K562 (cell line): ENCODE measurements at regions not wholly inside any gene's neighbourhood (a gene's known extent, or its start where the extent isn't known, plus 50 kb on each side); places are given as distances from the start of the nearest gene placed in this dataset.

ENCODE experiments used
- ATAC-seq: fragments of 200-7000 bp; cut with Tn5 transposase; 3 replicates; pipeline ENCODE4 v1.9.1; 2020; ENCODE audit warnings: moderate library complexity
- BruUV-seq: library from RNA; stranded (reverse); fragments of 400-500 nt; replicated peaks from 2 replicates; lab custom pipeline; 2021; lab: Mats Ljungman, UMichigan
- CTCF ChIA-PET: fragments of 300-600 bp; formaldehyde crosslinking; extraction: SDS; loops from one replicate; lab custom pipeline; 2021; ENCODE audit warnings: low intra/inter-chr PET ratio; lab: Yijun Ruan, JAX
- POLR2A ChIA-PET: fragments of 300-600, 350-650 bp; sonication (Branson Sonifier 250); formaldehyde crosslinking; extraction: SDS; loops from one replicate; lab custom pipeline; 2021; ENCODE audit warnings: antibody characterized with exemption, inconsistent platforms; lab: Yijun Ruan, JAX
- DNase-seq, 4 experiments: peaks; one replicate each; pipeline versions ENCODE4 v3.0.0 to v3.0.0-alpha.2; 2011 to 2018; ENCODE audit warnings: low spot score in 3 of 4, mixed read lengths in 3 of 4; ENCODE audit errors: extremely low read depth in 1 of 4
- FAIRE-seq: peaks from 2 replicates; lab custom pipeline; 2011; peaks lifted over from hg19 to GRCh38; lab: Jason Lieb, UNC
- H2AFZ ChIP-seq: 2 replicates; pipeline ENCODE4 v1.6.0; 2011; ENCODE audit warnings: low read depth, low read length, control low read depth, inconsistent platforms
- H3K27ac ChIP-seq: fragments of 200-600 bp; 3 replicates; pipeline ENCODE4 v1.8.0; 2011; ENCODE audit warnings: low read depth, mild to moderate bottlenecking, control low read depth, inconsistent platforms, low read length, moderate library complexity, mixed read lengths; ENCODE audit errors: extremely low read depth
- H3K27me3 ChIP-seq, 2 experiments: fragments of 300-600 bp in 1 of 2; 2 replicates in 1 of 2; 3 replicates in 1 of 2; pipeline versions ENCODE4 v1.6.0 to v1.8.0; 2011; ENCODE audit warnings: inconsistent platforms in 2 of 2, low read length in 2 of 2, mild to moderate bottlenecking in 1 of 2, mixed read lengths in 1 of 2, moderate library complexity in 1 of 2; ENCODE audit not compliant: control insufficient read depth in 2 of 2, insufficient read depth in 2 of 2
- H3K36me3 ChIP-seq: fragments of 300-600 bp; 3 replicates; pipeline ENCODE4 v1.8.0; 2011; ENCODE audit warnings: mild to moderate bottlenecking, low read length, inconsistent platforms; ENCODE audit not compliant: control insufficient read depth, insufficient read depth
- H3K4me1 ChIP-seq, 2 experiments: fragments of 200-600 bp in 1 of 2; replicated peaks in 1 of 2; 2 replicates in 1 of 2; 3 replicates in 1 of 2; pipeline versions ENCODE4 v1.5.1 to v1.8.0; 2011; ENCODE audit warnings: inconsistent platforms in 2 of 2, low read length in 2 of 2, mild to moderate bottlenecking in 1 of 2, mixed read lengths in 1 of 2, moderate library complexity in 1 of 2; ENCODE audit not compliant: control insufficient read depth in 2 of 2, insufficient read depth in 2 of 2
- H3K4me2 ChIP-seq: 2 replicates; pipeline ENCODE4 v1.6.1; 2011; ENCODE audit warnings: low read length, control low read depth, inconsistent platforms, mixed read lengths; ENCODE audit not compliant: insufficient read depth
- H3K4me3 ChIP-seq: fragments of 200-600 bp; sonication (generic), shearing (Covaris generic); 2 replicates; pipeline ENCODE4 v1.5.1; 2016; ENCODE audit warnings: control low read depth, inconsistent platforms
- H3K79me2 ChIP-seq: fragments of 200-600 bp; 3 replicates; pipeline ENCODE4 v1.8.0; 2011; ENCODE audit warnings: low read length, inconsistent platforms; ENCODE audit not compliant: control insufficient read depth, insufficient read depth
- H3K9ac ChIP-seq, 2 experiments: 2 replicates each; pipeline versions ENCODE4 v1.6.0 to v1.6.1; 2011; ENCODE audit warnings: low read depth in 2 of 2, low read length in 2 of 2, control low read depth in 1 of 2, inconsistent platforms in 1 of 2, mild to moderate bottlenecking in 1 of 2, mixed read lengths in 1 of 2; ENCODE audit not compliant: insufficient read depth in 1 of 2
- H3K9me1 ChIP-seq: one replicate; pipeline ENCODE4 v1.6.0; 2011; ENCODE audit warnings: inconsistent platforms, mild to moderate bottlenecking, low read length, moderate library complexity; ENCODE audit not compliant: control insufficient read depth, insufficient read depth
- H3K9me3 ChIP-seq: replicated peaks from 2 replicates; pipeline ENCODE4 v1.5.1; 2011; ENCODE audit warnings: low read depth, low read length, inconsistent platforms; ENCODE audit not compliant: control insufficient read depth, insufficient read depth
- H4K20me1 ChIP-seq: replicated peaks from 2 replicates; pipeline ENCODE4 v1.6.1; 2011; ENCODE audit warnings: low read length, inconsistent platforms, mixed read lengths; ENCODE audit not compliant: control insufficient read depth, insufficient read depth
- BMI1 ChIP-seq: fragments of 150-350 bp; IDR thresholded peaks from 2 replicates; pipeline ENCODE4 v1.6.1; 2014; ENCODE audit warnings: low read length
- FOS ChIP-seq: IDR thresholded peaks from 3 replicates; pipeline ENCODE4 v1.6.1; 2011; ENCODE audit not compliant: insufficient read length; ENCODE audit errors: extremely low read depth
- KDM4B ChIP-seq, 2 experiments: fragments of 450-650 bp in 1 of 2; sonication (generic) in 1 of 2; IDR thresholded peaks; 2 replicates each; pipeline ENCODE4 v1.6.1; 2016 to 2017; ENCODE audit warnings: borderline replicate concordance in 2 of 2, antibody characterized with exemption in 1 of 2, low read depth in 1 of 2, mild to moderate bottlenecking in 1 of 2
- KLF13 ChIP-seq: fragments of 450-650 bp; IDR thresholded peaks from 2 replicates; pipeline ENCODE4 v1.6.1; 2016; ENCODE audit warnings: missing genetic modification characterization, low read depth, mild to moderate bottlenecking, missing compliant biosample characterization, moderate library complexity, borderline replicate concordance
- MTA3 ChIP-seq: fragments of 450-650 bp; formaldehyde crosslinking; IDR thresholded peaks from 2 replicates; pipeline ENCODE4 v1.6.1; 2017; ENCODE audit warnings: mild to moderate bottlenecking, borderline replicate concordance
- SMARCC2 ChIP-seq: fragments of 450-650 bp; IDR thresholded peaks from 2 replicates; pipeline ENCODE4 v1.6.1; 2017; ENCODE audit warnings: antibody characterized with exemption, moderate library complexity, mild to moderate bottlenecking, low read depth
- U2AF1 ChIP-seq: fragments of 200-400 bp; formaldehyde crosslinking; optimal IDR thresholded peaks from 2 replicates; pipeline ENCODE3; 2017; ENCODE audit warnings: mild to moderate bottlenecking, low read depth, low read length, moderate library complexity
- ZNF263 ChIP-seq: sonication (generic); formaldehyde crosslinking; IDR thresholded peaks from 2 replicates; pipeline ENCODE4 v1.8.0; 2022; ENCODE audit warnings: mild to moderate bottlenecking, missing genetic modification reagents, borderline replicate concordance
- ZNF407 ChIP-seq: fragments of 450-650 bp; IDR thresholded peaks from 2 replicates; pipeline ENCODE4 v1.6.1; 2016; ENCODE audit warnings: low read depth
- ZNF57 ChIP-seq: fragments of 450-650 bp; formaldehyde crosslinking; IDR thresholded peaks from 2 replicates; pipeline ENCODE4 v1.4.0; 2020; ENCODE audit warnings: mild to moderate bottlenecking, moderate library complexity
- ZNF830 ChIP-seq: fragments of 250-450 bp; sonication (Bioruptor Pico); IDR thresholded peaks from 2 replicates; pipeline ENCODE4 v1.5.0; 2021; ENCODE audit warnings: mild to moderate bottlenecking
- WGBS: fragments of 100-300 bp; shearing (Covaris generic); methylation state at CpG from one replicate; pipeline ENCODE4 v1.1.6; 2016; ENCODE audit warnings: low coverage, mixed read lengths; ENCODE audit not compliant: insufficient coverage; ENCODE audit errors: missing lambda C conversion rate; 5-methylcytosine and 5-hydroxymethylcytosine counted together
- in situ Hi-C: fragments of 300-500 bp; cut with MboI; formaldehyde crosslinking; loops from 4 replicates; pipeline ENCODE4 v1.15.0; 2018; ENCODE audit warnings: inconsistent platforms, mixed read lengths
- intact Hi-C: fragments of 100-400 bp; cut with micrococcal nuclease; formaldehyde crosslinking; loops from 2 replicates; pipeline ENCODE4 v1.14.2; 2022

- Histone ChIP-seq H3K36me3 (no peaks in the 10 kb centered on the region), H3K27me3 (no peaks in the 10 kb centered on the region), H3K79me2 (no peaks in the 10 kb centered on the region), H4K20me1 (no peaks in the 10 kb centered on the region), H3K9me1 (no peaks in the 10 kb centered on the region), H3K9me3 (no peaks in the 10 kb centered on the region), H3K9ac (no peak overlapping the region), H3K4me3 (no peak overlapping the region), H3K4me2 (no peak overlapping the region), H3K27ac (no peak overlapping the region), H3K4me1 (peaks cover 0 to 5% of the 10 kb centered on the region in 2 experiments; a peak in 2 of 5 replicates), H2AFZ (peak overlapping the region; percentile 5; the same call in 1 of the 2 replicates)
- 76% methylated on average over 4 of the region's 4 CpGs for WGBS
- ATAC-seq (no peak), FAIRE-seq (no peak), DNase-seq (no peak)
- POLR2A ChIA-PET = interaction anchor here (0.6 kb wide), 1 partner anchor 698 kb away, joined by 5 read pairs; no protein-coding TSS in a partner anchor
- intact Hi-C loops = no loop called here
- CTCF ChIA-PET = no interaction called here
- no TSS peak for BruUV-seq
- in situ Hi-C loops = no loop called here
- TF ChIP-seq U2AF1 (no peak), ZNF407 (no peak), ZNF57 (CRISPR knock-in tag) (no peak), ZNF830 (CRISPR knock-in tag) (no peak), KDM4B (IDR thresholded peaks at IDR 0.05; ENCODE audit: borderline replicate concordance in 2 of 2, low read depth in 1 of 2) (no peak), KLF13 (tag) (no peak), FOS (no peak), BMI1 (no peak), SMARCC2 (no peak), ZNF263 (CRISPR knock-in tag) (no peak), MTA3 (no peak)
These were observed 110.8 kb upstream of the NOCT start for GRCh38 chr4:138904793-138905192.
